ENCODE measurements at regions not wholly inside any gene's neighbourhood (a gene's known extent, or its start where the extent isn't known, plus 50 kb on each side); places are given as distances from the start of the nearest gene placed in this dataset.

DNA sequence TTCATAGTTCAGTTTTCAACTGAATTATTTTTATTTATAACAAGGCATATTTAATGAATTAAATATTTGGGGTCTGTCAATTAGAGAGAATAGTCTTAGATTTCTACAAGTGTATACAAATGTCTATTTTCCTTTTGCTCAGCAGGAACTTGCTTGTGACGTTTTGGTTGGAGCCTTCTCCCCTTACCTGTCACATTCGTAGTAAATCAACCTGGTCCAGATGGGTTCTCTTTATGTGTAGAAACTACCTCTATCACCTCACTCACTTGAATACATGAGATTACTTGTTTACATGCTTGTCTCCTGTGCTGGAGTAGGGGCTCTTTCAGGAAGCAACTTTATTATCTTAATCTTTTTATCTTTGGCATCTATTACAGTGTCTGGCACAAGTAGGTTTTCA, 938.3 kb upstream of the IGFBP7 start:
- Histone ChIP-seq H3K4me1 (ENCODE audit: control insufficient read depth, low read length) (no peaks in the 10 kb centered on the region), H3K27me3 (ENCODE audit: control insufficient read depth, low read length) (no peaks in the 10 kb centered on the region), H3K36me3 (ENCODE audit: control insufficient read depth, low read length) (no peaks in the 10 kb centered on the region), H3K9me2 (replicated peaks; ENCODE audit: control insufficient read depth, low read length) (no peaks in the 10 kb centered on the region), H3K79me2 (ENCODE audit: control insufficient read depth, low read length) (no peaks in the 10 kb centered on the region), H3K27ac (ENCODE audit: low read depth, low read length) (no peak overlapping the region), H3K4me3 (ENCODE audit: low read length) (no peak overlapping the region), H3K9me3 (ENCODE audit: control insufficient read depth, insufficient read depth, low read length) (peaks cover 2% of the 10 kb centered on the region; the same call in 1 of the 2 replicates), H3K4me2 (ENCODE audit: low read length) (no peak overlapping the region), H3F3A (ENCODE audit: control insufficient read depth, insufficient read depth) (no peaks in the 10 kb centered on the region), H4K20me1 (ENCODE audit: control insufficient read depth, insufficient read depth, low read depth, low read length) (no peaks in the 10 kb centered on the region)
- no peak for TF ChIP-seq EZH2phosphoT487 (IDR thresholded peaks at IDR 0.05; ENCODE audit: borderline replicate concordance, low read length)
- TF ChIP-seq, protein P1, sequence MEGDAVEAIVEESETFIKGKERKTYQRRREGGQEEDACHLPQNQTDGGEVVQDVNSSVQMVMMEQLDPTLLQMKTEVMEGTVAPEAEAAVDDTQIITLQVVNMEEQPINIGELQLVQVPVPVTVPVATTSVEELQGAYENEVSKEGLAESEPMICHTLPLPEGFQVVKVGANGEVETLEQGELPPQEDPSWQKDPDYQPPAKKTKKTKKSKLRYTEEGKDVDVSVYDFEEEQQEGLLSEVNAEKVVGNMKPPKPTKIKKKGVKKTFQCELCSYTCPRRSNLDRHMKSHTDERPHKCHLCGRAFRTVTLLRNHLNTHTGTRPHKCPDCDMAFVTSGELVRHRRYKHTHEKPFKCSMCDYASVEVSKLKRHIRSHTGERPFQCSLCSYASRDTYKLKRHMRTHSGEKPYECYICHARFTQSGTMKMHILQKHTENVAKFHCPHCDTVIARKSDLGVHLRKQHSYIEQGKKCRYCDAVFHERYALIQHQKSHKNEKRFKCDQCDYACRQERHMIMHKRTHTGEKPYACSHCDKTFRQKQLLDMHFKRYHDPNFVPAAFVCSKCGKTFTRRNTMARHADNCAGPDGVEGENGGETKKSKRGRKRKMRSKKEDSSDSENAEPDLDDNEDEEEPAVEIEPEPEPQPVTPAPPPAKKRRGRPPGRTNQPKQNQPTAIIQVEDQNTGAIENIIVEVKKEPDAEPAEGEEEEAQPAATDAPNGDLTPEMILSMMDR (IDR thresholded peaks at IDR 0.05; ENCODE audit: low read depth, low read length, poor library complexity, severe bottlenecking) = no peak

DNA sequence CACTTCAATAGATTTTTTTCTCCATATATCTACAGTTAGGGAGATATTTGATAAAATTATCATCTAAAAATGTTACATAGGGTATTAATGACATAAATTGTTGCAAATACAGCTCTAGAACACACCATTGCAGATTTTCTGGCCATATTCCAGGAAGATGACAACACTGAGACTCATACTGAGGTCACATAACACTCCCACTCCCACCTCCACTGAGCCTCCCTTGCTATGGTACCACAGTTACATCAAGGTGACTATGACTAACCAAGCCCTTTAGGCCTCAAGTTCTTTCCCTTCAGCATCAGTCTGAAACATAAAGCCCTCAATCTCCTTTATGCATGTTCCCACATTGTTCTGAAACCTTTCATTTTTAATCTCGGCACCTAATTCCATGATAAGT, 932.0 kb upstream of the IGFBP7 start:
- no peaks in the 10 kb centered on the region for H3F3A ChIP-seq (ENCODE audit: control insufficient read depth, insufficient read depth)
- no peaks in the 10 kb centered on the region for H3K9me2 ChIP-seq (replicated peaks; ENCODE audit: control insufficient read depth, low read length)
- no peaks in the 10 kb centered on the region for H3K36me3 ChIP-seq (ENCODE audit: control insufficient read depth, low read length)
- no peaks in the 10 kb centered on the region for H4K20me1 ChIP-seq (ENCODE audit: control insufficient read depth, insufficient read depth, low read depth, low read length)
- H3K27me3 ChIP-seq (ENCODE audit: control insufficient read depth, low read length) = no peaks in the 10 kb centered on the region
- no peak overlapping the region for H3K4me2 ChIP-seq (ENCODE audit: low read length)
- no peak overlapping the region for H3K4me3 ChIP-seq (ENCODE audit: low read length)
- peaks cover 6% of the 10 kb centered on the region; the same call in 1 of the 2 replicates for H3K9me3 ChIP-seq (ENCODE audit: control insufficient read depth, insufficient read depth, low read length)
- no peak overlapping the region for H3K27ac ChIP-seq (ENCODE audit: low read depth, low read length)
- no peaks in the 10 kb centered on the region for H3K79me2 ChIP-seq (ENCODE audit: control insufficient read depth, low read length)
- no peak for TF ChIP-seq EZH2phosphoT487 (IDR thresholded peaks at IDR 0.05; ENCODE audit: borderline replicate concordance, low read length)
- TF ChIP-seq, protein P1 (IDR thresholded peaks at IDR 0.05; ENCODE audit: low read depth, low read length, poor library complexity, severe bottlenecking) = no peak
- no peaks in the 10 kb centered on the region for H3K4me1 ChIP-seq (ENCODE audit: control insufficient read depth, low read length)

DNA sequence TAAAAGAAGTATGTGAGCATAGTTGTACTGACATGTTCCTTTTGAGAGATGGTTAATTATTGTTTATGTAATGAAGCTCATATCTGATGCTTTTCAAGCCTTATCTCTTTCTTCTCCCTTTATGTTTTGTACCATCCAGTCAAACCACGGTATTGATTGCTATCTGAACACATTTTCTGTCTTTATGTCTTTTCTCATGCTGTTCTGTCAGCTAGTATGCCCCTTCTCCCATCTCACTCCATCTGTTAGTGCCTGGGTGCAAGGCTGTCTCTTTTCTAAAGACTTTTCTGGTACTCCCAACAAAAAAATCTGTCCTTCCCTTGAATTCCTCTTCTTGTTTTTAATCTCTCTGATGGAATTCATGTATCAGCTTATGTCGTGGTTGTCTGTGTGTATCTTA, 883.8 kb upstream of the IGFBP7 start:
- TF ChIP-seq, protein P1 (IDR thresholded peaks at IDR 0.05; ENCODE audit: low read depth, low read length, poor library complexity, severe bottlenecking) = no peak
- no peak for TF ChIP-seq EZH2phosphoT487 (IDR thresholded peaks at IDR 0.05; ENCODE audit: borderline replicate concordance, low read length)
- H3K36me3 ChIP-seq (ENCODE audit: control insufficient read depth, low read length) = no peaks in the 10 kb centered on the region
- no peaks in the 10 kb centered on the region for H3K9me2 ChIP-seq (replicated peaks; ENCODE audit: control insufficient read depth, low read length)
- no peaks in the 10 kb centered on the region for H3K79me2 ChIP-seq (ENCODE audit: control insufficient read depth, low read length)
- H3K4me2 ChIP-seq (ENCODE audit: low read length) = no peak overlapping the region
- H3K9me3 ChIP-seq (ENCODE audit: control insufficient read depth, insufficient read depth, low read length) = no peaks in the 10 kb centered on the region
- no peaks in the 10 kb centered on the region for H3F3A ChIP-seq (ENCODE audit: control insufficient read depth, insufficient read depth)
- no peaks in the 10 kb centered on the region for H4K20me1 ChIP-seq (ENCODE audit: control insufficient read depth, insufficient read depth, low read depth, low read length)
- no peaks in the 10 kb centered on the region for H3K27me3 ChIP-seq (ENCODE audit: control insufficient read depth, low read length)
- no peak overlapping the region for H3K27ac ChIP-seq (ENCODE audit: low read depth, low read length)
- H3K4me3 ChIP-seq (ENCODE audit: low read length) = no peak overlapping the region
- H3K4me1 ChIP-seq (ENCODE audit: control insufficient read depth, low read length) = no peaks in the 10 kb centered on the region

DNA sequence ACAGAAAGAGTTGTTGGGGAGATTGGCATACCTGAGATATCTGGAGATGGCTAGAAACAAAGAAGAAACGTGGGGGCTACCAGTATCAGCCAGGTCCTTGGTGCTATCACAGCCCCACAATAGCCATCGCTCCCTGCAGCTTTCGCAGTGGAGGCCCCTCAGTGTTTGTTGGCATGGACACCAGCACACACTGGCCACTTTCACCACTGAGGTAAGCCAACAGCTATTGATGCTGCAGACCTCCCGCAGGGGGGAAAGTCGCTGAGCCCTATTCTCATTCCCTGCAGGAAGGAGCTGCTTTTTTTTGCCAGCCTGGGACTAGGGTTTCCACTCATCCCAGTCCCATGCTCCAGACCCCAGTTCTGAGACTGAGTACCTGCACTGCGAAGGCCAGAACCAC, 879.2 kb upstream of the IGFBP7 start:
- no peak for TF ChIP-seq EZH2phosphoT487 (IDR thresholded peaks at IDR 0.05; ENCODE audit: borderline replicate concordance, low read length)
- TF ChIP-seq, protein P1 (IDR thresholded peaks at IDR 0.05; ENCODE audit: low read depth, low read length, poor library complexity, severe bottlenecking) = no peak
- H3K9me2 ChIP-seq (replicated peaks; ENCODE audit: control insufficient read depth, low read length) = no peaks in the 10 kb centered on the region
- H3K27me3 ChIP-seq (ENCODE audit: control insufficient read depth, low read length) = no peaks in the 10 kb centered on the region
- H3K4me2 ChIP-seq (ENCODE audit: low read length) = no peak overlapping the region
- H3K79me2 ChIP-seq (ENCODE audit: control insufficient read depth, low read length) = no peaks in the 10 kb centered on the region
- no peaks in the 10 kb centered on the region for H3F3A ChIP-seq (ENCODE audit: control insufficient read depth, insufficient read depth)
- H4K20me1 ChIP-seq (ENCODE audit: control insufficient read depth, insufficient read depth, low read depth, low read length) = no peaks in the 10 kb centered on the region
- no peak overlapping the region for H3K4me3 ChIP-seq (ENCODE audit: low read length)
- H3K9me3 ChIP-seq (ENCODE audit: control insufficient read depth, insufficient read depth, low read length) = no peaks in the 10 kb centered on the region
- no peak overlapping the region for H3K27ac ChIP-seq (ENCODE audit: low read depth, low read length)
- H3K36me3 ChIP-seq (ENCODE audit: control insufficient read depth, low read length) = no peaks in the 10 kb centered on the region
- H3K4me1 ChIP-seq (ENCODE audit: control insufficient read depth, low read length) = no peaks in the 10 kb centered on the region

Measured in DOHH2 (cell line).